Activated naive CD4-positive, alpha-beta T cell treated with anti-CD3 and anti-CD28 coated beads, Interleukin-2, amount 50 U/mL, for 16 hours (primary cell): ENCODE measurements at regions not wholly inside any gene's neighbourhood (a gene's known extent, or its start where the extent isn't known, plus 50 kb on each side); places are given as distances from the start of the nearest gene placed in this dataset.
"Not testable (repeated sequence)": the region's sequence is repeated elsewhere in the genome, so short reads cannot be mapped to it uniquely, and the experiment has no call there.

Source experiments
- DNase-seq: peaks from one replicate; pipeline ENCODE4 v3.0.0-alpha.2; 2020

DNA sequence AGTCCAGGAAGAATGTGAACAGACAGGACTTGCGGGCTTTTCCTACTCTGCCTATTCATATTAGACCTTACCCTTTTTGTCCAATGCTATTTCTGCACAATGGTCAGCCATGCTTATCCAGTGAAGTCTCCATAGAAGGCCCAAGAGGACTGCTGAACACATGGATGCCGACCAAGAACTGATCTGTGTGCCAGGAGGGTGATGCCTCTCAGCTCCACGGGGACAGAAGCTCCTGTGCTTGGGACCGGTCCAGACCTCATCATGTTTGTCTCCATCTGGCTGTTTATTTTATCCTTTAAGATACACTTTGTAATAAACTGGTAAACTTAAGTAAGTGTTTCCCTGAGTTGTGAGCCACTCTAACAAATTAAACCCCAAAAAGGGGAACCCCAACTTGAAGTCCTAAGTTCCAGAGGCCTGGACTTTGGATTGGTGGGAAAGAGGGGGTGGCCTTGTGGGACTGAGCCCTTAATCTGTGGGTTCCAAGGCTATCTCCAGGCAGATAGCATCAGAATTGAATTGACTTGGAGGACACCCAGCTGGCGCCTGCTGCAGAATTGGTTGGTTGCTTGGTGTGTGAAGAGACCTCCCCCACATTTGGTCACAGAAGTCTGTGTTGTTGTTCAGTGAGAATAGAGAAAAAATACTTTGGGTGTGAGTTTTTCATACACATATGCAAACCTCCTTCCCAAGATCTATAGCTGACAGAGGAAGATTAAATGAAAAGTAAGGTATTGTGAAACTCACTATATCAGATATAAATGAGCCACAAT, 57.9 kb upstream of the ANKH start:
- no peak for DNase-seq

DNA sequence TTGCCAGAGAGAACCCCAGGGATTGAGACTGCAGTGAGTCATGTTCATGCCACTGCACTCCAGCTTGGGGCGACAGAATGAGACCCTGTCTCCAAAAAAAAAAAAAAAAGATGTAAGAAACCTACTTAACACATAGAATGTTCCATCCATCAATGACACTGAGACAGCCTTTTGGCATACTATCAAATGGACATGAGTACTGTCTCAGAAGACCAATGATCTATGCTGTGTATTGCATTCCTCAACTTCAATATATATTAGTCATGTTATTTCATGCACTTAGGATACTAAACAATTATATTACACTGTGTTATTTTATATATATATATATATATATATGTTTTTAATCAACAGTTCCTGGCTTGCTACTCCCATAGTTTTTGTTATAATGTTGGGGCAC, 57.1 kb upstream of the ANKH start:
- DNase-seq: no peak

GRCh38 chr5:14925326-14925725, 53.7 kb upstream of the ANKH start:
- DNase-seq: no peak

GRCh38 chr5:14922952-14923351, 51.4 kb upstream of the ANKH start:
- DNase-seq: not testable (repeated sequence)

DNA sequence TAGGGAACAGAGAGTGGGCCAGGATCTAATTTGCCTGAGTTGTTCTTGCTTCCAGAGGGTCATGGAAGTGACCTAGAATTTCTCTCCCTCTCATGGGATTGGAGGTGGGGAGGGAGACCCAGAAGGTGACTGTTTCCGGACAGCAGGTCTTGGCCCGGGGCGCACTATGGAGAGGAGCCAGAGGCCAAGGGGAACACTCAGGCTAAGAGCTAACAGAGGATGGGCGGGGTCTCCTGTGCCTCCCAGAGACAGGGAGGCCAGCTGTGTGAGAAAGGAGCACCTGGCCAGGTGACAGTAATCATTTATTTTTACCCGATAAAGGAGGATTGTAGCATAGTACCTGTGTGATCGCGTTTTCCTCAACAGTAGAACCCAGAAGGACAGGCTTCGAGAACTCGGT, 50.9 kb upstream of the ANKH start:
- DNase-seq: no peak
